BJ (cell line): ENCODE measurements at regions not wholly inside any gene's neighbourhood (a gene's known extent, or its start where the extent isn't known, plus 50 kb on each side); places are given as distances from the start of the nearest gene placed in this dataset.

ENCODE experiments used
- CTCF ChIA-PET: fragments of 350-600 bp; formaldehyde crosslinking; extraction: SDS; loops from one replicate; lab custom pipeline; 2021; ENCODE audit warnings: antibody characterized with exemption, inconsistent platforms; lab: Yijun Ruan, JAX
- POLR2A ChIA-PET: fragments of 300-600 bp; sonication (Branson Sonifier 250); formaldehyde crosslinking; extraction: SDS; loops from one replicate; lab custom pipeline; 2021; ENCODE audit warnings: antibody characterized with exemption; lab: Charles Lee
- DNase-seq: peaks from one replicate; pipeline ENCODE4 v3.0.0-alpha.2; 2011; ENCODE audit warnings: low read depth
- H3K27me3 ChIP-seq: 2 replicates; pipeline ENCODE4 v1.6.0; 2011; ENCODE audit warnings: low read length; ENCODE audit not compliant: control insufficient read depth, insufficient read depth
- H3K36me3 ChIP-seq: 2 replicates; pipeline ENCODE4 v1.5.1; 2011; ENCODE audit warnings: low read length; ENCODE audit not compliant: control insufficient read depth, insufficient read depth
- H3K4me3 ChIP-seq: 2 replicates; pipeline ENCODE4 v1.5.1; 2011; ENCODE audit warnings: low read depth, mild to moderate bottlenecking, control low read depth, low read length
- CTCF ChIP-seq: IDR thresholded peaks from 2 replicates; pipeline ENCODE4 v1.5.1; 2011; ENCODE audit warnings: low read depth, mild to moderate bottlenecking, control low read depth, inconsistent platforms, low read length, moderate library complexity; ENCODE audit not compliant: insufficient read depth

- ChIA-PET POLR2A (no interaction called here), CTCF (interaction anchor here (0.8 to 1.5 kb wide), 3 partner anchors 45 to 184 kb away, joined by 3 to 6 read pairs (median 3); no protein-coding TSS in a partner anchor)
- DNase-seq = no peak
- Histone ChIP-seq H3K27me3 (no peaks in the 10 kb centered on the region), H3K4me3 (no peak overlapping the region), H3K36me3 (no peaks in the 10 kb centered on the region)
- TF ChIP-seq CTCF = no peak
Observed at GRCh38 chr5:17005107-17005828, 69.2 kb upstream of the MYO10 start.

- POLR2A ChIA-PET = interaction anchor here (0.5 kb wide), 1 partner anchor 12 kb away, joined by 8 read pairs; no protein-coding TSS in a partner anchor
- CTCF ChIA-PET = no interaction called here
- DNase-seq = no peak
- Histone ChIP-seq H3K4me3 (no peak overlapping the region), H3K36me3 (no peaks in the 10 kb centered on the region), H3K27me3 (no peaks in the 10 kb centered on the region)
- no peak for TF ChIP-seq CTCF
Observed at GRCh38 chr5:17012289-17012688, 76.2 kb upstream of the MYO10 start.

GRCh38 chr5:17014686-17015085, 78.6 kb upstream of the MYO10 start:
- ChIA-PET CTCF (no interaction called here), POLR2A (no interaction called here)
- Histone ChIP-seq H3K4me3 (no peak overlapping the region), H3K36me3 (no peaks in the 10 kb centered on the region), H3K27me3 (no peaks in the 10 kb centered on the region)
- no peak for TF ChIP-seq CTCF
- DNase-seq = no peak

- Histone ChIP-seq H3K36me3 (no peaks in the 10 kb centered on the region), H3K27me3 (no peaks in the 10 kb centered on the region), H3K4me3 (no peak overlapping the region)
- POLR2A ChIA-PET = interaction anchor here (0.6 kb wide), 1 partner anchor 131 kb away, joined by 3 read pairs; no protein-coding TSS in a partner anchor
- TF ChIP-seq CTCF = no peak
- no peak for DNase-seq
- CTCF ChIA-PET = interaction anchor here (1.3 kb wide), 1 partner anchor 170 kb away, joined by 4 read pairs; no protein-coding TSS in a partner anchor
Observed at GRCh38 chr5:17018871-17019270, 82.8 kb upstream of the MYO10 start.

GRCh38 chr5:17019324-17019723, 83.2 kb upstream of the MYO10 start:
- ChIA-PET CTCF (interaction anchor here (1.3 kb wide), 1 partner anchor 170 kb away, joined by 4 read pairs; no protein-coding TSS in a partner anchor), POLR2A (interaction anchor here (0.6 kb wide), 1 partner anchor 131 kb away, joined by 3 read pairs; no protein-coding TSS in a partner anchor)
- TF ChIP-seq CTCF = no peak
- H3K4me3 ChIP-seq = no peak overlapping the region
- H3K27me3 ChIP-seq = no peaks in the 10 kb centered on the region
- DNase-seq = no peak
- H3K36me3 ChIP-seq = no peaks in the 10 kb centered on the region
